ENCODE measurements at regions not wholly inside any gene's neighbourhood (a gene's known extent, or its start where the extent isn't known, plus 50 kb on each side); places are given as distances from the start of the nearest gene placed in this dataset.

- CTCF ChIA-PET = interaction anchor here (0.7 kb wide), 1 partner anchor 20 kb away, joined by 6 read pairs; no protein-coding TSS in a partner anchor
- no peak for TF ChIP-seq CTCF (conservative IDR thresholded peaks at IDR 0.05; ENCODE audit: low read depth)
- no peak overlapping the region for H3K27ac ChIP-seq
- no peak for DNase-seq (ENCODE audit: low spot score)
- POLR2A ChIA-PET (ENCODE audit: low non-redundant PET) = no interaction called here
Measured at GRCh38 chr4:147014946-147015345, 69.3 kb upstream of the TTC29 start.

GRCh38 chr4:147015491-147015890 is 69.8 kb upstream of the TTC29 start:
- CTCF ChIA-PET = no interaction called here
- POLR2A ChIA-PET (ENCODE audit: low non-redundant PET) = no interaction called here
- H3K27ac ChIP-seq = no peak overlapping the region
- no peak for TF ChIP-seq CTCF (conservative IDR thresholded peaks at IDR 0.05; ENCODE audit: low read depth)
- no peak for DNase-seq (ENCODE audit: low spot score)

- no peak for DNase-seq (ENCODE audit: low spot score)
- ChIA-PET POLR2A (ENCODE audit: low non-redundant PET) (no interaction called here), CTCF (interaction anchor here (0.5 to 1.5 kb wide), 4 partner anchors 80 to 1413 kb away, joined by 3 to 6 read pairs (median 4); no protein-coding TSS in a partner anchor)
- TF ChIP-seq CTCF (conservative IDR thresholded peaks at IDR 0.05; ENCODE audit: low read depth) = no peak
- no peak overlapping the region for H3K27ac ChIP-seq
Measured at GRCh38 chr4:147017081-147017480, 71.4 kb upstream of the TTC29 start.

GRCh38 chr4:147019091-147019490 is 73.4 kb upstream of the TTC29 start:
- H3K27ac ChIP-seq = no peak overlapping the region
- ChIA-PET CTCF (interaction anchor here (0.5 to 1.5 kb wide), 23 partner anchors 11 to 1701 kb away, joined by 3 to 35 read pairs (median 3); no protein-coding TSS in a partner anchor), POLR2A (ENCODE audit: low non-redundant PET) (no interaction called here)
- peak; percentile 56 for TF ChIP-seq CTCF (conservative IDR thresholded peaks at IDR 0.05; ENCODE audit: low read depth)
- DNase-seq (ENCODE audit: low spot score) = peak; percentile 34

- H3K27ac ChIP-seq = no peak overlapping the region
- POLR2A ChIA-PET (ENCODE audit: low non-redundant PET) = no interaction called here
- TF ChIP-seq CTCF (conservative IDR thresholded peaks at IDR 0.05; ENCODE audit: low read depth) = no peak
- DNase-seq (ENCODE audit: low spot score) = no peak
- CTCF ChIA-PET = interaction anchor here (1.0 kb wide), 1 partner anchor 77 kb away, joined by 4 read pairs; no protein-coding TSS in a partner anchor
Measured at GRCh38 chr4:147020456-147020855, 74.8 kb upstream of the TTC29 start.

- ChIA-PET POLR2A (ENCODE audit: low non-redundant PET) (no interaction called here), CTCF (interaction anchor here (0.7 kb wide), 1 partner anchor 49 kb away, joined by 4 read pairs; no protein-coding TSS in a partner anchor)
- H3K27ac ChIP-seq = no peak overlapping the region
- TF ChIP-seq CTCF (conservative IDR thresholded peaks at IDR 0.05; ENCODE audit: low read depth) = no peak
- DNase-seq (ENCODE audit: low spot score) = no peak
Measured at GRCh38 chr4:147025042-147025441, 79.4 kb upstream of the TTC29 start.

Measured in RWPE1 (cell line).